ENCODE measurements at regions not wholly inside any gene's neighbourhood (a gene's known extent, or its start where the extent isn't known, plus 50 kb on each side); places are given as distances from the start of the nearest gene placed in this dataset.

DNA sequence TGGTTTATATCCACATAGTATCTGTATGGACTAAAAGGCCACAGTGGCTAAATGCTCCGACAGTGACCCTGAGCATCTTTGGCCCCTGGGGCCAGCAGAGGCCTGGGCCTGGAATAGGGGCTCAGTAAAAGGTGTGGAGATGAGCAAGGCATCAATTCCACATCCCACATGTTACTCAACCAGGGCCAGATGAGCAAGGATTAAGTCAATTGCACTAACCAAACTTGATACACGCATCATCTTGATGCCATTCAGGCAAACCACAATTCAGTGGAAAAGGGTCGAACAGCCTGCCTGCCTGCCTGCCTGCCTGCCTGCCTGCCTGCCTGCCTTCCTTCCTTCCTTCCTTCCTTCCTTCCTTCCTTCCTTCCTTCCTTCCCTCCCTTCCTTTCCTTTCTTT is 53.5 kb upstream of the DNAJA2 start:
- H3K9ac ChIP-seq (ENCODE audit: insufficient read depth in 1 of 2, low read depth in 2 of 2, low read length in 2 of 2): no peak overlapping the region
- CTCF ChIA-PET (ENCODE audit: low intra/inter-chr PET ratio): no interaction called here

DNA sequence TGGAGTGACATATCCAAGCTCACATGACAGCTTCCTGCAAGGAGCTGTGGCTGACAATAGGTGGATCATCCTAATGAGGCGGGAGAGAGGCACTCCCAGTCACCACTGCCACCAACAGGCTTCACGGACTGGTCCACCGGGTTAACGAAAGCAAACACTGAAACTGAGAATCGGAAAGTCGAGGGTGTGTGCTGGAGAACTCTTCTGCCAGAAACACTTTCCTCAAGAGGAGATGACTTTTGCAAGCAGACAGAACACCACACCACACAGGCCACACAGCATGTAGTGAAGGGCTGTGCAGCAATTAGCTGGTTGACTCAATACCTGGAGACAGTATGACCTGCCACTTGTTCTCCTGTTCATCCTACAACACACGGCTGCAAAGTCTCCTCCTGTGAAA is 53.0 kb upstream of the DNAJA2 start:
- H3K9me3 ChIP-seq (replicated peaks; ENCODE audit: control insufficient read depth, insufficient read depth, low read depth, low read length): no peaks in the 10 kb centered on the region
- H3K4me1 ChIP-seq (replicated peaks in 1 of 2; ENCODE audit: control insufficient read depth in 2 of 2, insufficient read depth in 2 of 2, low read length in 2 of 2): no peaks in the 10 kb centered on the region
- POLR2A ChIA-PET: no interaction called here
- H2AFZ ChIP-seq (ENCODE audit: low read depth, low read length): no peak overlapping the region
- H3K4me3 ChIP-seq: no peak overlapping the region
- H3K79me2 ChIP-seq (ENCODE audit: control insufficient read depth, insufficient read depth, low read length): no peaks in the 10 kb centered on the region
- in situ Hi-C loops (cut with MboI): no loop called here
- peak; percentile 70 for FAIRE-seq
- no peak overlapping the region for H3K4me2 ChIP-seq (ENCODE audit: insufficient read depth, low read length)
- TF ChIP-seq FOXJ3 (CRISPR knock-in tag; IDR thresholded peaks at IDR 0.05): no peak
- TF ChIP-seq NR2C2 (CRISPR knock-in tag; IDR thresholded peaks at IDR 0.05): no peak
- TF ChIP-seq NR2C2 (tag; IDR thresholded peaks at IDR 0.05): no peak
- TF ChIP-seq PHTF2 (CRISPR knock-in tag; IDR thresholded peaks at IDR 0.05): no peak
- TF ChIP-seq KLF10 (CRISPR knock-in tag; IDR thresholded peaks at IDR 0.05): no peak
- no peaks in the 10 kb centered on the region for H3K9me1 ChIP-seq (ENCODE audit: control insufficient read depth, insufficient read depth, low read length)
- no TSS peak for BruUV-seq (replicated peaks)
- peaks cover 12 to 32% of the 10 kb centered on the region in 2 experiments; a peak in 4 of 5 replicates for H3K27me3 ChIP-seq (ENCODE audit: control insufficient read depth in 2 of 2, insufficient read depth in 2 of 2, low read length in 2 of 2)
- DNase-seq (ENCODE audit: extremely low read depth in 1 of 4, low spot score in 3 of 4): no peak
- WGBS (ENCODE audit: insufficient coverage, low coverage, missing lambda C conversion rate): 1% methylated on average over 7 of the region's 7 CpGs
- peak; percentile 46 for ATAC-seq
- H3K9ac ChIP-seq (ENCODE audit: insufficient read depth in 1 of 2, low read depth in 2 of 2, low read length in 2 of 2): no peak overlapping the region
- intact Hi-C loops (cut with micrococcal nuclease): no loop called here
- no peaks in the 10 kb centered on the region for H3K36me3 ChIP-seq (ENCODE audit: control insufficient read depth, insufficient read depth, low read length)
- CTCF ChIA-PET (ENCODE audit: low intra/inter-chr PET ratio): no interaction called here
- no peak overlapping the region for H3K27ac ChIP-seq (ENCODE audit: extremely low read depth, low read depth, low read length)
- H4K20me1 ChIP-seq (replicated peaks; ENCODE audit: control insufficient read depth, insufficient read depth, low read length): no peaks in the 10 kb centered on the region

More for the DNA sequence above, 53.5 kb upstream of the DNAJA2 start:
- H3K27ac ChIP-seq (ENCODE audit: extremely low read depth, low read depth, low read length): no peak overlapping the region
- no peaks in the 10 kb centered on the region for H4K20me1 ChIP-seq (replicated peaks; ENCODE audit: control insufficient read depth, insufficient read depth, low read length)
- no peaks in the 10 kb centered on the region for H3K9me3 ChIP-seq (replicated peaks; ENCODE audit: control insufficient read depth, insufficient read depth, low read depth, low read length)
- no peak overlapping the region for H2AFZ ChIP-seq (ENCODE audit: low read depth, low read length)
- H3K4me3 ChIP-seq: no peak overlapping the region
- no peaks in the 10 kb centered on the region for H3K36me3 ChIP-seq (ENCODE audit: control insufficient read depth, insufficient read depth, low read length)
- no peak for TF ChIP-seq BACH1 (tag; IDR thresholded peaks at IDR 0.05)
- POLR2A ChIA-PET: no interaction called here
- WGBS (ENCODE audit: insufficient coverage, low coverage, missing lambda C conversion rate): 0% methylated on average over 3 of the region's 3 CpGs
- ATAC-seq: no peak
- no peak overlapping the region for H3K4me2 ChIP-seq (ENCODE audit: insufficient read depth, low read length)
- BruUV-seq (replicated peaks): no TSS peak
- no peaks in the 10 kb centered on the region for H3K79me2 ChIP-seq (ENCODE audit: control insufficient read depth, insufficient read depth, low read length)
- FAIRE-seq: no peak
- no peaks in the 10 kb centered on the region for H3K4me1 ChIP-seq (replicated peaks in 1 of 2; ENCODE audit: control insufficient read depth in 2 of 2, insufficient read depth in 2 of 2, low read length in 2 of 2)
- no peak for DNase-seq (ENCODE audit: extremely low read depth in 1 of 4, low spot score in 3 of 4)
- intact Hi-C loops (cut with micrococcal nuclease) (no loop called here), in situ Hi-C loops (cut with MboI) (no loop called here)
- H3K27me3 ChIP-seq (ENCODE audit: control insufficient read depth in 2 of 2, insufficient read depth in 2 of 2, low read length in 2 of 2): peaks cover 15 to 36% of the 10 kb centered on the region in 2 experiments; a peak in 4 of 5 replicates
- H3K9me1 ChIP-seq (ENCODE audit: control insufficient read depth, insufficient read depth, low read length): no peaks in the 10 kb centered on the region
